ENCODE measurements at regions not wholly inside any gene's neighbourhood (a gene's known extent, or its start where the extent isn't known, plus 50 kb on each side); places are given as distances from the start of the nearest gene placed in this dataset.

DNA sequence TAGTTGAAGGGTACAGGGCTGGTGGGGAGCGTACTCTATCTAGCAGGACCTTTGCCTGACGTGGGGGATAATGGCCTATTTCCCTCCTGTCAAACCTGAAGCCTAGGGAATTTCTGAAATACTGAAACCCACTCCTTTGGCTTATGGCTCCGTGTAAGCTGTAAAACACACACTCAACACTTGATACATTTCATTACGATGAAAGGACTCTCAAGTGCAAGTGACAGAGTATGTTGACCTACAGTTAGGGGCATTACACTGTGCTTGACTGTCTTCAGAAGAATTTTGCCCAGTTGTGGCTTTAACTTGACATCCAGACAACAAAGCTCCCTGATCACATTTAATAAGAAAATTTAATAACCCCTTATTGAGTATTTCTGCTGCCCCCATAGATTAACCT, 194.3 kb downstream of the BAMBI start:
- no peaks in the 10 kb centered on the region for H3K9me3 ChIP-seq
- TF ChIP-seq, protein P1, sequence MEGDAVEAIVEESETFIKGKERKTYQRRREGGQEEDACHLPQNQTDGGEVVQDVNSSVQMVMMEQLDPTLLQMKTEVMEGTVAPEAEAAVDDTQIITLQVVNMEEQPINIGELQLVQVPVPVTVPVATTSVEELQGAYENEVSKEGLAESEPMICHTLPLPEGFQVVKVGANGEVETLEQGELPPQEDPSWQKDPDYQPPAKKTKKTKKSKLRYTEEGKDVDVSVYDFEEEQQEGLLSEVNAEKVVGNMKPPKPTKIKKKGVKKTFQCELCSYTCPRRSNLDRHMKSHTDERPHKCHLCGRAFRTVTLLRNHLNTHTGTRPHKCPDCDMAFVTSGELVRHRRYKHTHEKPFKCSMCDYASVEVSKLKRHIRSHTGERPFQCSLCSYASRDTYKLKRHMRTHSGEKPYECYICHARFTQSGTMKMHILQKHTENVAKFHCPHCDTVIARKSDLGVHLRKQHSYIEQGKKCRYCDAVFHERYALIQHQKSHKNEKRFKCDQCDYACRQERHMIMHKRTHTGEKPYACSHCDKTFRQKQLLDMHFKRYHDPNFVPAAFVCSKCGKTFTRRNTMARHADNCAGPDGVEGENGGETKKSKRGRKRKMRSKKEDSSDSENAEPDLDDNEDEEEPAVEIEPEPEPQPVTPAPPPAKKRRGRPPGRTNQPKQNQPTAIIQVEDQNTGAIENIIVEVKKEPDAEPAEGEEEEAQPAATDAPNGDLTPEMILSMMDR (IDR thresholded peaks at IDR 0.05) = no peak
- peak; percentile 31 for ATAC-seq
- no peak overlapping the region for H3K27ac ChIP-seq
- DNase-seq = no peak
- H3K4me1 ChIP-seq = no peaks in the 10 kb centered on the region
- no peaks in the 10 kb centered on the region for H3K36me3 ChIP-seq
- no peak overlapping the region for H3K4me3 ChIP-seq
- intact Hi-C loops (cut with DNase I) = no loop called here
- no peaks in the 10 kb centered on the region for H3K27me3 ChIP-seq

- Histone ChIP-seq H3K27me3 (no peaks in the 10 kb centered on the region), H3K4me1 (no peaks in the 10 kb centered on the region), H3K27ac (no peak overlapping the region), H3K9me3 (no peaks in the 10 kb centered on the region), H3K36me3 (no peaks in the 10 kb centered on the region), H3K4me3 (no peak overlapping the region)
- intact Hi-C loops (cut with DNase I) = no loop called here
- no peak for ATAC-seq
- DNase-seq = no peak
- TF ChIP-seq, protein P1 (IDR thresholded peaks at IDR 0.05) = no peak
Measured at GRCh38 chr10:28872587-28873165, 195.4 kb downstream of the BAMBI start.

DNA sequence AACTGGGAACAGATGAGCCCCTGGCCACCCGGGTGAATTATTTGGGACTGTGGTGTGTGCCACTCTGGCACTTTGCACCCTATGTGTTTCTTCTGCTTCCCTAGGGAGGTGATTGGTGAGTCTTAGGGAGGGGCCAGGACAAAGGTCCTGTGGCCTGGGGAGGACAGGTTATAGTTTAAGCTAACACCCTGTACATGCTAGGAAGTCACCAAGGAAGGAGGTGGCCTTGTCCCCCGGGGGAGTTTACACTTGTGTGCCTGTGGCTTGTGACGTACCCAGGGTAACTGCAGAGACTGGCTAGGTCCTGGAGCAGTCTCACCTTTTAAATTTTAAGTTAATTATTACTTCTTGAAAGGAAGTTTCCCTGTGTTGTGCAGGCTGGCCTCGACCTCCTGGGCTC, 196.2 kb downstream of the BAMBI start:
- no peak for ATAC-seq
- H3K9me3 ChIP-seq = no peaks in the 10 kb centered on the region
- intact Hi-C loops (cut with DNase I) = no loop called here
- TF ChIP-seq, protein P1 (IDR thresholded peaks at IDR 0.05) = no peak
- no peak overlapping the region for H3K27ac ChIP-seq
- H3K4me1 ChIP-seq = no peaks in the 10 kb centered on the region
- no peak for DNase-seq
- no peaks in the 10 kb centered on the region for H3K36me3 ChIP-seq
- no peak overlapping the region for H3K4me3 ChIP-seq
- H3K27me3 ChIP-seq = no peaks in the 10 kb centered on the region

DNA sequence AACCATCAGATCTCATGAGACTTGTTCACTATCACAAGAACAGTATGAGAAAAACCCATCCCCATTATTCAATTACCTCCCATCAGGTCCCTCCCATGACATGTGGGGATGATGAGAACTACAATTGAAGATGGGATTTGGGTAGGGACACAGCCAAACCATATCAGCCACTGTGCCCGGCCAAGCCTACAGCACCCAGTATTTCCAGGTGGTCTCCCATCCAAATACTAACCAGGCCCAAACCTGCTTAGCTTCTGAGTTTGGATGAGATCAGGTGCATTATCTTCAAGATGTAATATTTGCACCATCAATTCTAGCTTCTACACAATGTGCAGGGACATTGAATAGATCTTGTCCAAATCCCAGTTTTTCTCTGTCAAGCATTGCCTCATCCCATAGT, 196.9 kb downstream of the BAMBI start:
- DNase-seq = no peak
- no peak for ATAC-seq
- intact Hi-C loops (cut with DNase I) = no loop called here
- TF ChIP-seq, protein P1 (IDR thresholded peaks at IDR 0.05) = no peak
- no peak overlapping the region for H3K4me3 ChIP-seq
- H3K27ac ChIP-seq = no peak overlapping the region
- H3K27me3 ChIP-seq = no peaks in the 10 kb centered on the region
- no peaks in the 10 kb centered on the region for H3K4me1 ChIP-seq
- H3K36me3 ChIP-seq = no peaks in the 10 kb centered on the region
- H3K9me3 ChIP-seq = no peaks in the 10 kb centered on the region

DNA sequence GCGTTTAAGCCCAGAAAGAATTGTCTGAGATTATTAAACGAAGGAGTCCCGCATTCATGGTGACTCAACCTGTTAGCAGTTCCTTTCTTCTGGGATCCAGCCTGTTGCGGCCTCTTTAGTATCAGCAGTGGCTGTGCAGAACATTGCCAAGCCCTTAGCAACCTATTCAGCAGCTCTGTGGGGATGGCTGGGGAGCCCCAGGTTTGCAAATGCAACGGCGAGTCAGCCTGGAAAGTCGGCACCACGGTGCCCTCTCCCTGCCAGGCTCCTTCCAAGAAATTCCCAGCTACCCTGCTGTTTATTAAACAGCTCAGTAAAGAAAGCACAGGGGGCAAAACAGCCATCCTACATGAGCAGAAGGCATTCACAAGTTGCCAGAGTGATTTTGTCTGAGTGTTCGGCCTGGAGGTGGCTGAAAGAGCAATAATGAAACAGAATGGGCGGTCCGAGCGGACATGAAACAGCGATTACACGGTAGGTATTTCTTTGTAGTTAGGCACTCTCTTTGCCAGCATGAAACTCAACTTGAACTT, 198.3 kb downstream of the BAMBI start:
- H3K27ac ChIP-seq = no peak overlapping the region
- no peaks in the 10 kb centered on the region for H3K27me3 ChIP-seq

More for the DNA sequence above, 198.3 kb downstream of the BAMBI start:
- intact Hi-C loops (cut with DNase I) = no loop called here
- ATAC-seq (no peak), DNase-seq (no peak)
- TF ChIP-seq, protein P1 (IDR thresholded peaks at IDR 0.05) = no peak
- Histone ChIP-seq H3K4me3 (no peak overlapping the region), H3K36me3 (no peaks in the 10 kb centered on the region), H3K4me1 (peaks cover under 1% of the 10 kb centered on the region), H3K9me3 (no peaks in the 10 kb centered on the region)

Measured in upper lobe of right lung (tissue), 1 donor.